T-cell (primary cell): ENCODE measurements at regions not wholly inside any gene's neighbourhood (a gene's known extent, or its start where the extent isn't known, plus 50 kb on each side); places are given as distances from the start of the nearest gene placed in this dataset.
"Not testable (repeated sequence)": the region's sequence is repeated elsewhere in the genome, so short reads cannot be mapped to it uniquely, and the experiment has no call there.

Experiments
- ATAC-seq, 4 experiments: fragments of 200-7000 bp in 3 of 4; fragments of 150-1000 bp in 1 of 4; cut with Tn5 transposase; replicated peaks in 1 of 4; 1 replicate in 3 of 4; 2 replicates in 1 of 4; pipeline ENCODE4 v1.10.0; 2021; ENCODE audit warnings: moderate library complexity in 3 of 4, mild to moderate bottlenecking in 2 of 4, moderate number of reproducible peaks in 1 of 4
- CTCF ChIA-PET, 2 donors: fragments of 300-600 bp; sonication (Branson Sonifier 250); formaldehyde crosslinking; loops; one replicate each; lab custom pipeline; 2022; ENCODE audit warnings: antibody characterized with exemption in 2 of 2; lab: Charles Lee
- POLR2A ChIA-PET, 2 donors: fragments of 300-600 bp; sonication (Branson Sonifier 250); formaldehyde crosslinking; loops; one replicate each; lab custom pipeline; 2022; ENCODE audit warnings: antibody characterized with exemption in 2 of 2; lab: Charles Lee
- DNase-seq, 35 experiments: peaks; one replicate each; pipeline versions ENCODE4 v3.0.0 to v3.0.0-alpha.2; 2013 to 2023
- H3K27ac ChIP-seq: one replicate; pipeline ENCODE4 v1.5.1; 2013; ENCODE audit warnings: low read length
- H3K27me3 ChIP-seq, 2 experiments: replicated peaks in 1 of 2; 1 replicate in 1 of 2; 2 replicates in 1 of 2; pipeline versions ENCODE4 v1.6.1 to v1.7.0; 2013; ENCODE audit warnings: low read length in 1 of 2, mixed read lengths in 1 of 2; ENCODE audit not compliant: control insufficient read depth in 2 of 2, insufficient read depth in 2 of 2; ENCODE audit errors: extremely low read depth in 1 of 2
- H3K36me3 ChIP-seq, 2 donors: 1 replicate in 1 of 2; 2 replicates in 1 of 2; pipeline versions ENCODE4 v1.6.1 to v1.7.0; 2013; ENCODE audit warnings: low read length in 1 of 2; ENCODE audit not compliant: control insufficient read depth in 2 of 2, insufficient read depth in 1 of 2; ENCODE audit errors: extremely low read depth in 1 of 2
- H3K4me1 ChIP-seq, 2 experiments: 1 replicate in 1 of 2; 2 replicates in 1 of 2; pipeline versions ENCODE4 v1.6.1 to v1.7.0; 2013; ENCODE audit warnings: low read length in 2 of 2, mixed read lengths in 1 of 2; ENCODE audit not compliant: insufficient read depth in 2 of 2, control insufficient read depth in 1 of 2; ENCODE audit errors: extremely low read depth in 1 of 2
- H3K4me3 ChIP-seq, 2 donors: 1 replicate in 1 of 2; 2 replicates in 1 of 2; pipeline versions ENCODE4 v1.5.1 to v1.7.0; 2013; ENCODE audit warnings: mild to moderate bottlenecking in 2 of 2, low read length in 1 of 2, moderate library complexity in 1 of 2; ENCODE audit not compliant: control insufficient read depth in 1 of 2; ENCODE audit errors: extremely low read depth in 1 of 2
- H3K9me3 ChIP-seq: 2 replicates; pipeline ENCODE4 v1.7.0; 2013
- H3K27ac Mint-ChIP-seq, 2 donors: one replicate each; pipeline ENCODE4 v1.8.0; 2020 to 2021; ENCODE audit warnings: mild to moderate bottlenecking in 2 of 2, mixed read lengths in 2 of 2
- H3K27me3 Mint-ChIP-seq, 2 donors: one replicate each; pipeline ENCODE4 v1.8.0; 2021 to 2022; ENCODE audit warnings: mixed read lengths in 2 of 2
- H3K36me3 Mint-ChIP-seq: one replicate; pipeline ENCODE4 v1.8.0; 2021; ENCODE audit warnings: mixed read lengths
- H3K4me1 Mint-ChIP-seq, 3 donors: one replicate each; pipeline ENCODE4 v1.8.0; 2020 to 2022; ENCODE audit warnings: mixed read lengths in 3 of 3, mild to moderate bottlenecking in 1 of 3
- H3K4me3 Mint-ChIP-seq, 3 donors: one replicate each; pipeline ENCODE4 v1.8.0; 2020 to 2022; ENCODE audit warnings: mild to moderate bottlenecking in 3 of 3, mixed read lengths in 3 of 3, moderate library complexity in 3 of 3
- H3K9me3 Mint-ChIP-seq, 3 donors: one replicate each; pipeline ENCODE4 v1.8.0; 2020 to 2022; ENCODE audit warnings: mixed read lengths in 3 of 3
- WGBS: methylation state at CpG from one replicate; pipeline ENCODE4 v1.1.5; 2013; ENCODE audit warnings: missing lambda C conversion rate; ENCODE audit not compliant: insufficient coverage; 5-methylcytosine and 5-hydroxymethylcytosine counted together

GRCh38 chr2:87352178-87352934 lies 330.7 kb upstream of the PLGLB1 start:
- H3K36me3 Mint-ChIP-seq, ATAC-seq, POLR2A ChIA-PET: not testable (repeated sequence)

DNA sequence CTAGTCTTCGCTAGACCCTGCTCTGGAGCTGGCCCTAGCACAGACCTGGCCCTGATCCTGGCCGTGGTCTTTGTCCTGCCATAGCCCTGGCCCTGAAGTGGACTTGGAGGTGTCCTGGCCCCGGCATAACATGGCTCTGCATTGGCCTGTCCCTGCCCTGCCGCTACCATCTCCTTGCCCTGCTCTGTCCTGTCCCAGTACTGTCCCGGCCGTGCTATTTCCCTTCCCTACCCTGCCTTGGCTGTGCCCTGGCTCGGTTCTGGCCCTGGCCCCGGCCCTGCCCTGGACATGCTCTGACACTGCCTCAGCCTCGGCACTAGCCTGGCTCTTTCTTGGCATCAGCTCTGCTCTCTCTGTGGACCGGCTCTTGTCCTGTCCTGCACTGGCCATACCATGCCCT lies 331.8 kb upstream of the PLGLB1 start:
- H3K9me3 Mint-ChIP-seq, H3K27ac Mint-ChIP-seq, H3K36me3 ChIP-seq, H3K4me1 ChIP-seq, H3K27me3 ChIP-seq, H3K4me1 Mint-ChIP-seq, H3K4me3 ChIP-seq, CTCF ChIA-PET, H3K9me3 ChIP-seq, H3K27me3 Mint-ChIP-seq, H3K36me3 Mint-ChIP-seq, H3K4me3 Mint-ChIP-seq, DNase-seq, POLR2A ChIA-PET, H3K27ac ChIP-seq, ATAC-seq: not testable (repeated sequence)
- WGBS, result no CpG with 5 or more reads among the region's 10 CpGs

More at GRCh38 chr2:87352178-87352934, 330.7 kb upstream of the PLGLB1 start:
- 86% methylated on average over 5 of the region's 21 CpGs for WGBS
- H3K4me3 ChIP-seq, H3K9me3 ChIP-seq, H3K27me3 ChIP-seq, H3K4me3 Mint-ChIP-seq, H3K4me1 ChIP-seq, H3K27ac ChIP-seq, H3K9me3 Mint-ChIP-seq, H3K4me1 Mint-ChIP-seq, H3K27me3 Mint-ChIP-seq, DNase-seq, H3K27ac Mint-ChIP-seq, CTCF ChIA-PET, H3K36me3 ChIP-seq: not testable (repeated sequence)

DNA sequence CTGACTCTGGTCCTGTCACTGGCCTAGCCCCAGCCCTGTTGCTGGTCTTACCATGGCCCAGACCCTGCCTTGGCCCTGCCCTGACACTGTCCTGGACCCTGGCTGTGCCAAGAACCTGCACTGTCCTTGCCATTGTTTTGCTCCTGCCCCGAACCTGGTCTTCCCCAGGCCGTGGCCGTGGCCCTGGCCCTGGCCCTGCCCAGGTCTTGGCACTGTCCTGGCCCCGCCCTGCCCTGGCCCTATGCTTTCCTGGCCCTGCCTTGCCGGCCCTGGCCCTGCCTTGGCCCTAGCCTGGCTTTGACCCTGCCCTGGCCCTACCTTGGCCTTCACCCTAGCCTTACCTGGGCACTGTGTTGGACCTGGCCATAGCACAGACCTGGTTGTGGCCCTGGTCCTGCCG lies 332.5 kb upstream of the PLGLB1 start:
- ATAC-seq, CTCF ChIA-PET, H3K27ac Mint-ChIP-seq, POLR2A ChIA-PET, H3K4me1 ChIP-seq, H3K4me1 Mint-ChIP-seq, H3K4me3 ChIP-seq, H3K9me3 ChIP-seq, H3K9me3 Mint-ChIP-seq, H3K36me3 ChIP-seq, DNase-seq, H3K4me3 Mint-ChIP-seq, H3K36me3 Mint-ChIP-seq, H3K27me3 Mint-ChIP-seq, H3K27me3 ChIP-seq, H3K27ac ChIP-seq: not testable (repeated sequence)
- WGBS, result no CpG with 5 or more reads among the region's 6 CpGs

DNA sequence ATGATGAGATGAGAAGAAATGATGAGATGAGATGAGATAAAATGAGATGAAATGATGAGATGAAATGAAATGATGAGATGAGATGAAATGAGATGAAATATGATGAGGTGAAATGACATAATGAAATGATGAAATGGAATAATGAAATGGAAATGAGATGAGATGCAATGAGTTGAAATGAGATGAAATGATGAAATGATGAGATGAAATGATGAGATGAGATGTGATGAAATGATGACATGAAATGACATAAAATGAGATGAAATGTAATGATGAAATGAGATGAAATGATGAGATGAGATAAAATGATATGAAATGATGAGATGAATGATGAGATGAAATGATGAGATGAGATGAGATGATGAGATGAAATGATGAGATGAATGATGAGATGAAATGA lies 338.6 kb upstream of the PLGLB1 start:
- H3K27me3 Mint-ChIP-seq, H3K4me3 ChIP-seq, H3K27ac ChIP-seq, H3K27ac Mint-ChIP-seq, H3K9me3 Mint-ChIP-seq, DNase-seq, H3K4me1 ChIP-seq, ATAC-seq, H3K4me3 Mint-ChIP-seq, H3K36me3 ChIP-seq, H3K27me3 ChIP-seq, H3K36me3 Mint-ChIP-seq, H3K9me3 ChIP-seq, POLR2A ChIA-PET, CTCF ChIA-PET, H3K4me1 Mint-ChIP-seq: not testable (repeated sequence)

DNA sequence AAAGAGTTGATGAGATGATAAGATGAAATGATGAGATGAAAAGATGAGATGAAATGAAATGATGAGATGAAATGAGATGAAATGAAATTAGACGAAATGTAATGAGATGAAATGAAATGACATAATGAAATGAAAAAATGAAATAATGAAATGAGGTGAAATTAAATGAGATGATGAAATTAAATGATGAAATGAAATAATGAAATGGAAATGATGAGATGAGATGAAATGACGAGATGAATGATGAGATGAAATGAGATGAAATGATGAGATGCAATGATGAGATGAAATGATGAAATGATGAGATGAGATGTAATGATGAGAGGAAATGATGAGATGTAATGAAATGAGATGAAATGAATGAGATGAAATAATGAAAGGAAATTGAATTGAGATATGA lies 339.3 kb upstream of the PLGLB1 start:
- POLR2A ChIA-PET, ATAC-seq, H3K27me3 ChIP-seq, CTCF ChIA-PET, H3K36me3 ChIP-seq, H3K27ac Mint-ChIP-seq, H3K9me3 Mint-ChIP-seq, H3K9me3 ChIP-seq, H3K27me3 Mint-ChIP-seq, H3K4me3 ChIP-seq, H3K4me1 Mint-ChIP-seq, H3K4me3 Mint-ChIP-seq, DNase-seq, H3K4me1 ChIP-seq, H3K36me3 Mint-ChIP-seq, H3K27ac ChIP-seq: not testable (repeated sequence)
- WGBS, result no CpG with 5 or more reads among the region's 2 CpGs

GRCh38 chr2:87361805-87362204 lies 340.2 kb upstream of the PLGLB1 start:
- CTCF ChIA-PET, H3K9me3 Mint-ChIP-seq, DNase-seq, H3K27me3 Mint-ChIP-seq, H3K27ac Mint-ChIP-seq, H3K4me3 Mint-ChIP-seq, H3K9me3 ChIP-seq, H3K36me3 ChIP-seq, H3K4me1 ChIP-seq, H3K27me3 ChIP-seq, ATAC-seq, H3K27ac ChIP-seq, H3K4me1 Mint-ChIP-seq, H3K36me3 Mint-ChIP-seq, POLR2A ChIA-PET, H3K4me3 ChIP-seq: not testable (repeated sequence)

- H3K9me3 ChIP-seq, CTCF ChIA-PET, H3K27ac ChIP-seq, H3K4me3 ChIP-seq, POLR2A ChIA-PET, H3K27me3 Mint-ChIP-seq, ATAC-seq, H3K4me3 Mint-ChIP-seq, H3K27ac Mint-ChIP-seq, H3K4me1 ChIP-seq, H3K4me1 Mint-ChIP-seq, H3K36me3 Mint-ChIP-seq, H3K36me3 ChIP-seq, DNase-seq, H3K27me3 ChIP-seq, H3K9me3 Mint-ChIP-seq: not testable (repeated sequence)
Observed at GRCh38 chr2:87364379-87364778, 342.7 kb upstream of the PLGLB1 start.
